Ascending aorta (tissue), 2 donors: ENCODE measurements at regions not wholly inside any gene's neighbourhood (a gene's known extent, or its start where the extent isn't known, plus 50 kb on each side); places are given as distances from the start of the nearest gene placed in this dataset.

Experiments
- DNase-seq, 2 donors: peaks; one replicate each; pipeline ENCODE4 v3.0.0-alpha.2; 2019; ENCODE audit warnings: low spot score in 2 of 2
- H3K27ac ChIP-seq, 2 donors: fragments of 200-600 bp; sonication (generic); one replicate each; pipeline ENCODE4 v1.5.1; 2016 to 2017; ENCODE audit warnings: mild to moderate bottlenecking in 1 of 2
- H3K27me3 ChIP-seq: fragments of 200-600 bp; sonication (generic); one replicate; pipeline ENCODE4 v1.5.1; 2017
- H3K36me3 ChIP-seq, 2 donors: fragments of 200-600 bp; sonication (generic); one replicate each; pipeline ENCODE4 v1.5.1; 2016
- H3K4me1 ChIP-seq, 2 donors: fragments of 200-600 bp; sonication (generic); one replicate each; pipeline ENCODE4 v1.5.1; 2016 to 2017; ENCODE audit warnings: mild to moderate bottlenecking in 1 of 2
- H3K4me3 ChIP-seq, 2 donors: fragments of 200-600 bp; sonication (generic); one replicate each; pipeline ENCODE4 v1.5.1; 2016 to 2017; ENCODE audit warnings: mild to moderate bottlenecking in 1 of 2
- H3K9me3 ChIP-seq, 2 donors: fragments of 200-600 bp; sonication (generic); one replicate each; pipeline ENCODE4 v1.5.1; 2016
- CTCF ChIP-seq, 3 experiments: fragments of 200-600 bp in 2 of 3; fragments of 450-650 bp in 1 of 3; sonication (generic) in 2 of 3; IDR thresholded peaks; one replicate each; pipeline ENCODE4 v1.5.1; 2016 to 2019; ENCODE audit warnings: antibody characterized with exemption in 3 of 3, mild to moderate bottlenecking in 1 of 3, moderate library complexity in 1 of 3
- intact Hi-C: fragments of 100-400 bp; cut with DNase I; formaldehyde crosslinking; loops from one replicate; pipeline ENCODE4 v1.15.1; 2023

DNA sequence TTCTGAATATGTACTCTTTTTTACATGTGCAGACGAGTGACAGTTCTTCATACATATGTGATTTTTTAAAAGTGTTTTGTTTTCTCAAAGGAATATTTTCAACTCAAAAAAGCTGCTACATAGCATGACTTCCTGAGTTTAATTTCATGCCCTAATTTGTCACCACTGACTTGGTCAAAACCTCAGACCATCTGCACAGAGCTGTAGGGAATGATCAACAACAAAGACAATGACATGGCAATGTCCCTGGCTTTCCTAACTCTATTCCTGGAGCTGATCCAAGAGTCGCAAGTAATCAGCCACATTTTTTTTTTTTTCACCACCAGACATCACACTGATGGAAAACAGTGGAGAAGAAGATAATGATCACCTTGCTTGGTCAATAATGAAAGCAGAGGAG, 97.7 kb downstream of the TMA16 start:
- no peak for DNase-seq
- intact Hi-C loops, result no loop called here
- H3K27me3 ChIP-seq, result no peaks in the 10 kb centered on the region
- H3K9me3 ChIP-seq, result no peaks in the 10 kb centered on the region
- H3K4me3 ChIP-seq, result no peak overlapping the region
- H3K36me3 ChIP-seq, result no peaks in the 10 kb centered on the region
- no peak overlapping the region for H3K27ac ChIP-seq
- TF ChIP-seq CTCF (IDR thresholded peaks at IDR 0.05), result no peak
- no peaks in the 10 kb centered on the region for H3K4me1 ChIP-seq

DNA sequence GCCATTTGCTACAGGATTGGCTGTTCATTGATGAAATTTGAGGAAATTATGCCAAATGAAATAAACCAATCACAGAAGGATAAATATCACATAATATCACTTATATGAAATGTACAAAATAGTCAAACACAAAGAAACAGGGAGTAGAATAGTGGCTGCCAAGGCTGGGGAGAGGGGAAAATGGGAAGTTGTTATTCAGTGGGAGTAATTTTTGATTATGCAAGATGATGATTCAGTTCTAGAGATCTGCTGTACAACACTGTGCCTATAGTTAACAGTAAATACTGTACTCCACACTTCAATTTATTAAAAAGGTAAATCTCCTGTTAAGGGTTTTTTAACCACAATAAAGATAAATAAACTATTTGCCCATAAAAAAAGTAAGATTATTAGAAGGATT, 101.1 kb downstream of the TMA16 start:
- no peaks in the 10 kb centered on the region for H3K36me3 ChIP-seq
- DNase-seq, result no peak
- H3K27ac ChIP-seq, result no peak overlapping the region
- no peak for TF ChIP-seq CTCF (IDR thresholded peaks at IDR 0.05)
- intact Hi-C loops, result no loop called here
- H3K4me3 ChIP-seq, result no peak overlapping the region
- H3K9me3 ChIP-seq, result no peaks in the 10 kb centered on the region
- no peaks in the 10 kb centered on the region for H3K27me3 ChIP-seq
- no peaks in the 10 kb centered on the region for H3K4me1 ChIP-seq

DNA sequence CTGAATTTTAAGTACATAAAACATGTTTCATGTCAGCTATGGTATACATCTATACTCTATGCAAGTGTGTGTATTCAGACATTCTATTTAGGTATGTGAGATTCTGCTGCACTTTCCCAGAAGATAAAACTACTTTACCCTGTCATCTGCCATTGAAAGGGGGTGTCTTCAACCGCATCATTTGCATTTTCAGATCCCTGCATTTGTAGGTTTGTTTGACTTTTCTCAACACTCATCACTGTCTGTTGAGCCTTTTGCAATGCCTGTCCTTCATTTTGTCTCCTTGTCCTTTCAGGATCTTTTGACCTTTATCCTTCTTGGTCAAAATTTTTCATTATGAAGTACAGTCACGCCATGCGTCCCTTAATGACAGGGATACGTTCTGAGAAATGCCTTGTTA, 103.5 kb downstream of the TMA16 start:
- no peaks in the 10 kb centered on the region for H3K9me3 ChIP-seq
- H3K4me1 ChIP-seq, result no peaks in the 10 kb centered on the region
- DNase-seq, result no peak
- H3K27ac ChIP-seq, result no peak overlapping the region
- H3K27me3 ChIP-seq, result no peaks in the 10 kb centered on the region
- no peak overlapping the region for H3K4me3 ChIP-seq
- H3K36me3 ChIP-seq, result no peaks in the 10 kb centered on the region
- intact Hi-C loops, result no loop called here
- no peak for TF ChIP-seq CTCF (IDR thresholded peaks at IDR 0.05)

DNA sequence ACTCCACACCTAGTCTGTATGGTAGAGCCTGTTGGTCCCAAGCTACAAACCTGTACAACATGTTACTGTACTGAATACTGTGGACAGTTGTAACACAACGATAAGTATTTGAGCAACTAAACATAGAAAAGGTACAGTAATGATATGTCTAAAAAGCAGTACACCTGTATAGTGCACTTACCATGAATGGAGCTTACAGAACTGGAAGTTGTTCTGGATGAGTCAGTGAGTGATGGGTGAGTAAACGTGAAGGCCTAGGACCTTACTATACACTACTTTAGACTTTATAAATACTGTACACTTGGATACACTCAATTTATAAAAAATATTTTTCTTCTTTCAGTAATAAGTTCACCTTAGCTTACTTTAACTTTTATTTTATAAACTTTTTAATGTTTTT, 104.0 kb downstream of the TMA16 start:
- no peak for TF ChIP-seq CTCF (IDR thresholded peaks at IDR 0.05)
- intact Hi-C loops, result no loop called here
- Histone ChIP-seq H3K27ac (no peak overlapping the region), H3K27me3 (no peaks in the 10 kb centered on the region), H3K4me3 (no peak overlapping the region), H3K36me3 (no peaks in the 10 kb centered on the region), H3K4me1 (no peaks in the 10 kb centered on the region), H3K9me3 (no peaks in the 10 kb centered on the region)
- DNase-seq, result no peak

GRCh38 chr4:163600727-163601126, 106.2 kb downstream of the TMA16 start:
- intact Hi-C loops, result no loop called here
- Histone ChIP-seq H3K4me1 (no peaks in the 10 kb centered on the region), H3K27ac (no peak overlapping the region), H3K36me3 (no peaks in the 10 kb centered on the region), H3K27me3 (no peaks in the 10 kb centered on the region), H3K9me3 (no peaks in the 10 kb centered on the region), H3K4me3 (no peak overlapping the region)
- TF ChIP-seq CTCF (IDR thresholded peaks at IDR 0.05), result no peak
- no peak for DNase-seq

DNA sequence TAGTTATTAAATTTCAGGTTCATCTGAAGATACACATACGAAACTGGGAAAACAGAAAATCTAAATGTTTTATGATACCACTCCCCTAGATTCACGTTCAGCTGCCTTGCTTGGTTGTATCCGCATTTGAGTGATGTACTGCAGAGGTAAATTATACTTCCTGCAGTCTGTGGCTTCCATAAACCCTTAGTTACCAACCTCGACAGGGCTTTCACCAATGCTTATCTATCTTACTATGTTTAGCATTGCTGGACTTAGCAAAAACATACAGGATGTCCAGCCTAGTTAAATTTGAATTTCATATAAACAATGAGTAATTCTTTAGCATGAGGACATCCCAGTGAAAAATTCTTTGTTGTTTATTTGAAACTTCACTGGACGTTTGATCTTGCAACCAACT, 108.8 kb downstream of the TMA16 start:
- intact Hi-C loops, result no loop called here
- TF ChIP-seq CTCF (IDR thresholded peaks at IDR 0.05), result no peak
- H3K27me3 ChIP-seq, result no peaks in the 10 kb centered on the region
- no peaks in the 10 kb centered on the region for H3K4me1 ChIP-seq
- no peak for DNase-seq
- H3K9me3 ChIP-seq, result no peaks in the 10 kb centered on the region
- H3K4me3 ChIP-seq, result no peak overlapping the region
- H3K36me3 ChIP-seq, result no peaks in the 10 kb centered on the region
- no peak overlapping the region for H3K27ac ChIP-seq
